Activated CD4-positive, alpha-beta T cell treated with anti-CD3 and anti-CD28 coated beads, Interleukin-2, Interleukin-6, amounts not matched to agents 100 ng/mL and 50 ng/mL, durations not matched to agents 16 hours and 8 hours (primary cell): ENCODE measurements at regions not wholly inside any gene's neighbourhood (a gene's known extent, or its start where the extent isn't known, plus 50 kb on each side); places are given as distances from the start of the nearest gene placed in this dataset.
A peak's percentile ranks its signal among the peaks of the same experiment; 100 is the strongest.

Source experiments
- DNase-seq: peaks from one replicate; pipeline ENCODE4 v3.0.0-alpha.2; 2020

DNA sequence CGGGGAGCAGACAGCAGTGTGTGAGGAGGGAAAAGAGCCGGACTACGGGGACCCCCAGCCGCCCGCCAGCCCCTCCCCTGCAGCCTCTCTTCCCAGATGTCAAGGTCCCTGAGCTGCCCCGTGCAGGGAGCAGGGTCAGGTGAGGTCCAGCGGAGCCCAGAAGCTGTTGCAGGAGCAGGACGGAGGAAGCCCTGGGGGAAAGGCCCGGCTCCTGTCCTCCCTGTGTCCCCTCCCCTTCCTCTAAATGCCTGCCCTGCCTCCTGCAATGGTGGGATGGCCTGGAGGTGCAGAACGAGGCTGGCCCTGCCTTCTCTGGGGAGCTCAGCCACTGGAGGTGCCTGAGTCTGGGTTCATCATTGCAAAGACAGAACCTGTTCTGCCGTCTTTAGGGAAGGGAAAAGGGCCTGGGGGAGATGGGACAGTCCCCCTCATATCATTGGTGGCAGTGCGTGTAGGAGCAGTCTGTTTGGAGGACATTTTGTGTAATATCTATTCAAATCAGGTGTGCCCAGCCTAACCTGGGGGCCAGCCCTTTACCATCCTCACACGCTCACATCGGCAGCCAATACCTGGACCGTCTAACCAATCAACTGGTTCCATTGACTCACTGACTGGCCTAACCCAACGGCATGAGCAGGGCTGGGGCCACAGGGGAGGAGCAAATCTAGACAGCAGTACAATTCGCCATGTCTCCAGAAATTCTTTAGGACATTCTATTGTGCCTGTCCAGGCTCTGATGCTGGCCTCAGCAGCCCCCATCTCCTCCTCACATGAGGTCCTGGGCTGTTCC, 364.1 kb upstream of the SFSWAP start:
- no peak for DNase-seq

DNA sequence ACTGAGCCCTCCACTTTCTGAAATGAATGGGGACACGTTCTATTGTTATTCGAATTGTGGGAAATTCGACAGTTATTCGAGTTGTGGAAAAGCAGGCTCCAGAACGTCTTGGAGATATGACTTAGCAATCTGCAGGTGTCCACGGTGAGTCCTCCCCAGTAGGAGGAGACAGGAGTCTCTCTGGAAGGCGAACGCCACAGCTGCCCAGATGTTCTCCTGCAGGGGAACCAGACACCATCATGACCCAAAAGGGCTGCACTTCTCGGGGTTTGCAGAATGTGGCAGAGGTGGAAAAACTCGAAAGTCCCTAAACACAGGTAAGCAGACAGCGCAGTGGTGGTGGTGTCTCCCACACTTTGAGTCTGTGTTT, 363.6 kb upstream of the SFSWAP start:
- no peak for DNase-seq

DNA sequence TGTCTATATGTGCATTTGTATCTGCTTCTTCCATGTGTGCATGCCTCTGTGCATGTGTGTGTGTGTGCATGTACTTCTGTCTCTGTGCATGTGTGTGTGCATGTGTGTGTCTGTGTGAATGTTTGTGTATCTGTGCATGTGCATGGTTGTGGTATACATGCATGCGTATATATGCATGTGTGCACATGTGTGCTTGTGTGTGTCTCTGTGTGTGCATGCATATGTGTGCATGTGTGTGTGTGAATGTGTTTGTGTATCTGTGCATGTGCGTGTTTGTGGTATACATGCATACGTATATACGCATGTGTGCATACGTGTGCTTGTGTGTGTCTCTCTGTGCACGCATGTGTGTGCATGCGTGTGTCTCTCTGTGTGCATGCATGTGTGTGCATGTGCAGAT, 363.2 kb upstream of the SFSWAP start:
- no peak for DNase-seq

DNA sequence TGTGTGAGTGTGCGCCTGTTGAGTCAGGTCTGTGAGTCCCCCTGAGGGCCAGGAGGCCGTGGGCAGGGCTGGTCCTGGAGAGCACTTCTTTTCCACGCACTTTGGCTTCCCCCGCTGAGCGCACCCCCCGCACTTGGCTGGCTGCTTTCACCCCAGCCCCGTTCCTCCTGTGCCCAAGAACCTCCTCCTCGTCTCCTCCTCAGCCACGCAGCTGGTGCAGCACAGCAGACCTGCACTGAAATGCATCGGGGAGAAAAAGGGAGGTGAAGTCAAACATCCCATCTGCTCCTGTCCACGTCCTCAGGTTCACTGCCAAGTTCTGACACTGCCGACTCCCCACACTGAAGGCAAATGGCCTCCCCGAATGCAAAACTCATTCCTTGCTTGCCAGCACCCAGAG, 362.7 kb upstream of the SFSWAP start:
- DNase-seq, result no peak

DNA sequence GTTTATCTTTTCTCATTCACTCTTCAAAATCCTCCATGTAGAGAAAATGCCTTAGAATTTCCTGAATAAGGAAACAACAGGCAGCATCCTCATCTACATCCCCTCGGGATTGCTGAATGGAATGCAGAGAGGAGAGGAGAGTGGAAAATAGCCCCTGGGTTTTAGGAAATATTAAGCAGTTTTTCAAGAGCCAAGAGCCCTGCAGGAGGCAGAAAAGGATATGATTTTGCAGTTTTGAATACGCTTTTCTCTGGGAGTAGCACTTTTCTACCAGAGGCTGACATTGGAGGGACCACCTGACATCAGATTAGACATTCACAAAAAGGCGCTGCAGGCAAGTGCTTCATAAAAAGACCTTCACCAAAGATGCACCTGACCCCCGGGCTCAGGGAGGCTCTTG, 362.2 kb upstream of the SFSWAP start:
- no peak for DNase-seq

DNA sequence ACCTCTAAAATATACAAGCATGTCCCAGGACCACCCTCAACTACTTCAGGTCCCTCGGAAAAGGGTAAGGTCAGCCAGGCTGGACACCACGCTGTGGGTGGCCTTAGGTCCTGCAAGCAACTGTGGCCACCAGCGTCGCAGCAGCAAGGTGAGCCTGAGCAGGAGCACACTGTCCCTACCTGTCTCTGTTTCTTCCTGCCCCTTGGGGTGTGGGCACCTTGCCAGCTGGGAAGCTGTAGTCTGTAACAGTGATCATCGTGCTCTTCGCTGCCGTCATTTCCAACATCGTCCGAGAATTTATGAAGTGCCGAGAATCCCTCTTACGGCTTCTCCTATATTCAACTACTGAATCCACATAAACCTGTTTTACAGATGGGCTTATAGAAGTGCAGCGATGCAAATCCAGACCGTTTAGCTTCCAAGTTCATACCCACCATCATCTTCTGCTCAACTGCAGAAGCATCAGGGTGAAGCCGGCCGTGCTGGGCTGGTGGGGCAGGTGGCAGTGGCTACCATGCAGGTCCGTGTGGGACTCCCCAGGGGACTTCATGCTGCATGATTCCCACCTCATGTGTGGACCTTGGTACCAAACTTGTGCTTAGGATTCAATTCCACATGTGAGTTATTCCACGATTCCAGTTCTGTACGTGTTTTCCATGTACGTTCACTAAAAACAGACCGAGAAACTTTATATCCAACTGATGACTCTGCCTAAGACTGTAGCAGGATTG, 361.3 kb upstream of the SFSWAP start:
- no peak for DNase-seq

DNA sequence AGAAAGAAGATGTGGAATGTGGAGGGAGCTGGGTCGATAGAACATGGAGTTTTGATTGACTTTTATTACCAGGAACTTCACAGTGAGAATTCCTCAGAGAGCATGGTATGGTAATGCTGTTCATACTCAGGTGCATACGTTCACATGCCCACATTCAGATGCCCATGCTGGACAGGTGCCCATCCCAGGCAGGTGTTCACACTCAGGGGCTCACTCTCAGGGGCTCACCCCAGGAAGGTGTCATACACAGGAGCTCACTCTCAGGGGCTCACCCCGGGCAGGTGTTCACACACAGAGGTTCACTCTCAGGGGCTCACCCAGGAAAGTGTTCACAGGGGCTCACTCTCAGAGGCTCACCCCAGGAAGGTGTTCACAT, 360.0 kb upstream of the SFSWAP start:
- no peak for DNase-seq

DNA sequence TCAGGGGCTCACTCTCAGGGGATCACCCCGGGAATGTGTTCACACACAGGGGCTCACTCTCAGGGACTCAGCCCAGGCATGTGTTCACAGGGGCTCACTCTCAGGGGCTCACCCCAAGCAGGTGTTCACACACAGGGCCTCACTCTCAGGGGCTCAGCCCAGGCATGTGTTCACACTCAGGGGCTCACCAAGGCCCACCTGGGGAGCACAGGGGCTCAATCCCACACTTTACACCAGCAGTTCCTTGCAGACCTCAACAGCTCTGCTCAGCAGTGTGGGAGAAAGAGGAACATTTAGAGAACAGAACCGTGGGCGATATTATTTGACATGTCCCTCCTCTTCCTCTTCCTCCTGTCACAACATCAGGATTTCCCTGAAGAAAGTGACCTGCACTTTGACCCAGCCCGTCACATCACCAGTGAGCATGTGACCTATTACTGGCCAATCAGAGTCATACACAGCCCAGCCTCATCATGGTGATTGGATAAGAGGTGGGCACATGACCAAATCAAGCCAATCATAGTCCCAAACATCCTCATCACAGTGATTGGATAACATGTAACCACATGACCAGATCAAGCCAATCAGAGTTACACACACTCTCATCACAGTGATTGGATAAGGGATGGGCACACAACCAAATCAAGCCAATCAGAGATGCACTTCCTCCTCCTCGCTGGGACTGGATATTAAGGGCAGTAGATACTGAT, 359.4 kb upstream of the SFSWAP start:
- peak; percentile 2 for DNase-seq

DNA sequence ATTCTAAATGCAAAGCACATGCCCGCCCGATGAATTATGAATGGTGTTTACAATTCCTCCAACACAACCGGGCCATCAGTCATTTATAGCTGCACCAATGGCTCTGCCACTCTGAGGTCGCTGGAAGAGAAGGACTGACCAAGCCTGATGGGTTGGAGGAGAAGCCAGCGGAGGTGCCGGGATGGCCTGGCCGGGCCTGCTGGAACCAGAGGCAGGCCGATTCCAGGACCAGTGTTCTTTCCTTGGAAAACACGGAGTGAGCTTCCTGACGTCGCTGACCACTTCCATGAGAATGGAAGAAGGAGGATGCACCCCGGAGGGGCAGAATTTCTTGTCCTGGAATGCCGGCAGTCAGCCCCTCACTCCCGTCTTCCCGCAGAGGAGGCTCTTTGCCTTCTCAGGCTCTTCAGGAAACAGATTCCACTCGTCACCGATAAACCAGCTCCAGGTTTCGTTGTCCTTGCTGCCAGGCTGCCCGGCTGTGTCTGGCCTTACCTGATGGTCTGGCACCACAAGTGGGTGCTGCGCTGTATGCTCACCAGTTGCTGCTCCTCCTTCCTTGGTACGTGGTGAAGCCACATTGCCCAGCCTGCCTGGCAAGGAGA, 358.5 kb upstream of the SFSWAP start:
- no peak for DNase-seq

DNA sequence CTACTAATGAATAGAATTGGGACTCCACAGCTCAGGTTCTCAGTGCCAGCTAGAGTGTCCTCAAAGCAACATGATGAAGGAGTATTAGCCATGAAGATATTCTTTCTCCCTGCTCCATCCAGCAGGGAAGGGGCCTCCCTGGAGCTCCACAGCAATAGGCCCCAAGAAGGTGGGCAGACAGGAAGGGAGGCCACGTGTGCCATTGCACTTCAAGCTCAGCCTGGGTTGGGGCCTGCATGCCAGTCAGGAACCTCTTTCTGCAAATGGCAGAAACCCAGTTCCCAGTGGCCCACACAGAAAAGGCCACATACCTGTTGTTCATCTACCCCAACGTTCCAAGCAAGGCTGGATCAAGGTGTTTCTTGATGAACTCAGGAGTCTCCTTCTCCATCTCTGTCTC, 357.5 kb upstream of the SFSWAP start:
- no peak for DNase-seq

DNA sequence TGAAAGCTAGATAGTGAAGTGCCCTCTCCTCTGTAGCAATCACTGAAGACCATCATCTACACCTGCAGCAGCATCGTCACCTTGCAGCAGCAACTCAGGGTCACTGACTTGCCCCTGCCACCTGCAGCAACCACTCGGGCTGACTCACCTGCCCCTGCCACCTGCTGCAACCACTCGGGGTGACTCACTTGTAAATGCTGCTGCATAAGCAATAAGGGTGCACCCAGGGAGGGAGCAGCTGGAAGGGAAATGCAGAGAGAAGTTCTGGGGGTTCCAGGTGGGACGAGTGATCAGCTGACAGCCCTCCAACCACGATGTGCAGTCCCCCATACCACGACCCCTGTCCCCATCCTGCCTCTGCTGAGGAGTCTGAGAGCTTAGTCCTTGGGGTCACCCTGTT, 357.1 kb upstream of the SFSWAP start:
- DNase-seq, result no peak

DNA sequence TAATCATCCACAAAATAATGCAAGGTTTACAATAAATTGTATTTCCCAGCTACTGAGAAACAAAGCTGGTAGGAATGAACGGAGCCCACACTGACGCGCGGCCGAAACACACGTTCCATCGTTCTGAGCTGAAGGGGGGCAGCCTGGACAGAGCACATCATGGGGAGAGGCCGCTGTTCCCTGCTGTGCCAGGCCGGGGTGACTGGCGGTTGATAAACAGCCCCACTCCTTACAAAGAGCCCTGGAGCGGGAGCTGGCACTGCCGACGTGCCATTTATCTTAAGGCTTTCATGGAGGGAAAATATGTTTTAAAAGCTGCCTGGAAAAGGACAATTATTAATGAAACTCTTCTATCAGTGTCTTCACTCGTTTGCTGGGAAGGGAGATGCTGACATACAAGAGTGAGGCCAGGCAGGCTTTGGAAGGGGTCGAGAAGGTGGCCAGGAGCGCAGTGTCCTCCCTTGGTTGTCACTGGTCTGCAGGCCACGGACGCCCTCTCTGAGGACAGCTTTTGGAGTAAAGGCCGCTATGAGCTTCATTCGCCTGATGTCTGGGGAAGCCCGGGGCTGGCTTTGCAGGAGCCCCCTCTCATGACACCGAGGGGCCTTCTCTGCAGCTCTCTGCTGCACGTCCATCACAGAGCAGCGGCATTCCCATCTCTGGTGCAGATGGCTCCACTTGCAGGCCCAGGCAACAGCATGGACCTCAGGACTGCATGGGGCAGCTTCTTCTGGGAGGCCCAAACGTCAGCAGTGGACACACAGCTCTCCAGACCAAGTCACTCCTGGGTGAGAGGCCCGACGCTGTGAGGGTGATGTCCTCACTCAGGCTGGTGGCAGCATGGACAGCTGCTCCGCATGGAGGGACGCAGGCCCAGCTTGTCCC, 355.3 kb upstream of the SFSWAP start:
- DNase-seq, result no peak

DNA sequence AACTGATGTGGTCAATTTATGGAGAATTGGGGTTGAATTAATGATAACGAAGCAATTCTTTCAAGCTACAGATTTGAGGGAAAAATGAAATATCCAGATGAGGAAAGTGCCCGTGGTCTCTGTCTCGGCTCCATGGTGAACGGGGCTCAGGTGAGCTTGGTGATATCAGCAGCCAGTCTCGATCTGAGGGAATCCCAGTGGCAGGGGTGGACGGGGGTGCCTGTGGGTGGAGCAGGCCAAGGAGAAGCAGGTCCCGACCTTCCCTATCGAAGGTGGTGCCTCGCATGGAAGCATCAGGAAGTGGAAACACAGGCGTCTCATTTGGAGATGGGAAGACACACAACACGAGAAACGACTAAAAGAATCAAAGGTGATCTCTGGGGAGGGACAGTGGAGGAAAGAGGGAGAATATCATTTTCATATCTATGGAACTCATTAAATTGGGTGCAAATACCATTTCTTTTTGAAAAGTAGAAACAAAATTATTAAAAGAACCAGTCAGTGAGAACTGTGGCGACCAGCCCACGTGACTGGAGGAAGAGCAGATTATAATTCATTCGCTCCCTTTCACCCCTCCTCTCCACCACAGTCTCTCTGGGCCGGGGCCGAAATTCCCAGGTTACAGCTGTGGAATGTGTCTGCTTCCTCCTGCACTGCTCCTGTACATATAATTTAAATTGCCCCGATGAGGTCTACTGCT, 354.3 kb upstream of the SFSWAP start:
- DNase-seq, result no peak

DNA sequence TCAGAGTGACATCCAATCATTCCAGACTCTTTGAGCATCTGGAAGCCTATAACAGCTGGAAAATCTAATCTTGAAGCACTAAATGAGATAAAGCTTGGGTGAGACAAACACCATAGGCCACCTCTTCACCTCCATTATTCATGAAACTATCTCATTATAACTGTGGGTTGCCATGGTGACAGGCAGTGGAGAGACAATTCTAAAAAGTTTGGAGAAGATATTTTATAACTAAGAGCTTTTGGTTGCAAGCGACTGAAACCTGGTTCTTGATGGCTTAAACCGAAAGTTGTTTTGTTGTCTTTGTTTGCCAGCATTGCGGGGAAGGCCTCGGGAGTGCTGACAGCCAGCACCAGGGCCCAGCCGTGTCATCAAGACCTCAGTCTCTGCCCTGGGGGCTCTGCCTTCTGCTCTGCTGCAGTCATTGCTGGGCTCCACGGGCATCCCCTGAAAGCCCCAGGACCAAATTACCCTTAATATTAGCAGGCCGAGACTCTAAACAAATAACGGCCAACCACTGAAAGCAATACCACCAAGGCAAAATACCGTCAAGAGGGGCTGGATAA, 353.6 kb upstream of the SFSWAP start:
- DNase-seq, result no peak

DNA sequence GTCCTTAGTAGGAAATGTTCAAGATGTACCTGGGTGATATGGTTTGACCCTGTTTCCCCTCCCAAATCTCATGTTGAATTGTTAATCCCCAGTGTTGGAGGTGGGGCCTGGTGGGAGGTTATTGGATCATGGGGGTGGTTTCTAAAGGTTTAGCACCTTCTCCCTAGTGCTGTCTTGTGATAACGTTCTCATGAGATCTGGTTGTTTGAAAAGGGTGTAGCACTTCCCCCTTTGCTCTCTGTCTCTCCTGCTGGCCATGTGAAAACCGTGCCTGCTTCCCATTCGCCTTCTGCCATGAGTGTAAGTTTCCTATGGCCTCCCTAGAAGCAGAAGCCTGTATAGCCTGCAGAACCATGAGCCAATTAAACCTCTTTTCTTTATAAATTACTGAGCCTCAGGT, 353.0 kb upstream of the SFSWAP start:
- DNase-seq, result no peak

DNA sequence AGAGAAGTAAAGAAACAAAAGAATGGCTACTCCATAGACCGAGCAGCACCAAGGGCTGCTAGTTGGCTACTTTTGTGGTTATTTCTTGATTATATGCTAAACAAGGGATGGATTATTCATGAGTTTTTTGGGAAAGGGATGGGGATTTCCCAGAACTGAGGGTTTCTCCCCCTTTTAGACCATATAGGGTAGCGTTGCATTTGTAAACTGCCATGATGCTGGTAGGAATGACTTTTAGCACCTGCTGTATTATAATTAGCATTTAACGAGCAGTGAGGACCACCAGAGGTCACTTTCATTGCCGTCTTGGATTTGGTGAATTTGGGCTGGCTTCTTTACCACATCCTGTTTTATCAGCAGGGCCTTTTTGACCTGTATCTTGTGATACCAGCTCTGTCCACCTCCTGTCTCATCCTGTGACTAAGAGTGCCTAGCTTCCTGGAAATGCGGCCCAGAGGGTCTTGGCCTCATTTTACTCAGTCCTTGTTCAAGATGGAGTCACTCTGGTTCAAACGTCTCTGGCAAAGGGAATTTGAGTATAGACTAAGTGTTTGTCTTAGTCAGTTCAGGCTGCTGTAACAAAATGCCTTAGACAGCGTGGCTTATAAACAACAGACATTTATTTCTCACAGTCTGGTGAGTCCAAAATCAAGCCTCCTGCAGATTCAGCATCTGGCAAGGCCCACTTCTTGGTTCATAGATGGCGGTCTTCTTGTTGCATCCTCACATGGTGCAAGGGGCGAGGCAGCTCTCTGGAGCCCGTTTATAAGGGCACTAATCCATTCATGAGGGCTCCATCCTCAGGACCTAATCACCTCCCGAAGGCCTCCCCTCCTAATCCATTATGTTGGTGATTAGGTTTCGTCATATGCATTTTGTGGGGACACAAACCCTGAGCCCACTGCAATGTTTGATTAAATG, 348.3 kb upstream of the SFSWAP start:
- no peak for DNase-seq

DNA sequence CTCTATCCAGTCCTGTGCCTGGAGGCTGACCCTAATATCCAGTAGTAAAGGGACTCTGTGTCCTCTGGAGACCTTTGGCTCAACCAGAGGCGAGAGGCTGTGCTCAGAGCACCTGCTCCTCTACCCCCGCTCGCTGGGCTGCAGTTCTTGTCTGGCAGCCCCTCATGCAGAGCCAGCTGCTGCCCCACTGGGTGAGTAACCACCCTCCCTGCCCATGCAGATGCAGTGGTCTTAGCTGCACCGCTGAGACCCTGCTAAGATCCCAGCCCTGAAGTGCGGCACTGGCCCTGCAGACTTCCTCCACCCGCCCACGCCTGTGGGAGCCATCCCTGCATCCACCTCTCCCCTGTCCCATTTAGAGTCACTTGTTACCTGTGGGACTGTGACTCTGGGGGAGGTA, 347.5 kb upstream of the SFSWAP start:
- no peak for DNase-seq

DNA sequence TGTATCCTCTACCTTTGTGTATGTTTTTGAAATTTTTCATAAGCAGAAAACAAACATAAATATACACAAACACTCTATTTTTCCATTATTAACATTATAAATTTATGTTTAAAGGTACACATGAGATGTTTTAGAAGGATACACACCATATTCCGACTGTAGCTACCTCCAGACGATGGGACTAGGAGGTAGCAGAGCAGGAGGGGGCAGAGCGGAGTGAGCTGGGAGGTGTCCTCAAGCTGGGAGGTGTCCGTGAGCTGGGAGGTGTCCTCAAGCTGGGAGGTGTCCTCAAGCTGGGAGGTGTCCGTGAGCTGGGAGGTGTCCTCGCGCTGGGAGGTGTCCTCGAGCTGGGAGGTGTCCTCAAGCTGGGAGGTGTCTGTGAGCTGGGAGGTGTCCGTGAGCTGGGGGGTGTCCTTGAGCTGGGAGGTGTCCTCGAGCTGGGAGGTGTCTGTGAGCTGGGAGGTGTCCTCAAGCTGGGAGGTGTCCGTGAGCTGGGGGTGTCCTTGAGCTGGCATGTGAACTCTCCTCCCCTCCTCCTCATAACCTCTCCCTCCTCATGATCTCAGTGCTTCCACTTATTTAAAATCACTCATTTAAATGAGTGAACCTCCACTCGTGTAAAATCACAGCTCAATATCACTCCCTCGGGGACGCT, 346.9 kb upstream of the SFSWAP start:
- DNase-seq, result no peak

DNA sequence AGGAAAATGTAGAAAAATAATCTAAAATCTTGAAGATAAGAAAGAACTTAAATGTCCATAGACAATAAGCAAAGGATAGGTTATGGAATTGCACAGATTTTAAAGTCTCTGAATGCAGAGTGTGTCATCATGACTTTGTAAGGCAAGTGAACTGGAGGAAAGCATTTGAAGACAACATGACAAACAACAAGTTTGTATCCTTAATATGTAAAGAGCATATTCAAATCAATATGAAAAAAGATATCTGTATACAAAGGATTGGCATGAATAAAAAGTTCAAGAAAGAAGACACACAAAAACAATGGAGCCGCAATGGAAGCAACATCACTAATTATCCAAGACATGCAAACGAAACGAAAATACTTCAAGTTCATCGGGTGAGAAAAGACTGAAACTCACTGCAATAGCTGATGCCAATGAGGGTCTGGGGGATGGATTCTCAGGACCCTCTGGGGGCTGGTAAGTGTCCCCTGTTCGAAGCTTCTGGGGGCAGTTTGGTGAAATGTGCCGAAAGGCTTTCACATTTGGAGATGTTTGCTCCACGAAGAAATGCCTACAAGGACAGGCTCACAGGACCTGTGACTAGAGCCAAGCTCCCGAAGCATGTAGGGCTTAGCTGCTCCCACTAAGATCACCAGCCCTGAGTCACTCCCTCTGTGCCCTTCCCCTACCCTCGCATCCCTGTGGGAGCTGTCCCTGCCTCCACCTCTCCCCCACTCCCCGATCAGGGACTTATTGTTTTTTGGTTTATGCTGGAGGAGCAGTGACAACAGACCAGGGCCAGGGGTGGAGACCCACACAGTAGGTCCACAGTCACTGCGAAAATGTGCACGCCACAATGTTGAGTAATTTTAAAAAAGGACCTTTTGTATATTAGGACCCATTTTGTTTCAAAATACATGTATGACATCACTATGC, 345.7 kb upstream of the SFSWAP start:
- no peak for DNase-seq
